GM19395 (cell line): ENCODE measurements at regions not wholly inside any gene's neighbourhood (a gene's known extent, or its start where the extent isn't known, plus 50 kb on each side); places are given as distances from the start of the nearest gene placed in this dataset.
"Not testable (repeated sequence)": the region's sequence is repeated elsewhere in the genome, so short reads cannot be mapped to it uniquely, and the experiment has no call there.

Experiments
- ATAC-seq: cut with Tn5 transposase; IDR thresholded peaks from one replicate; pipeline ENCODE4 v1.9.1; 2021; ENCODE audit warnings: mild to moderate bottlenecking, moderate library complexity; ENCODE audit not compliant: unreplicated experiment

- ATAC-seq = no peak
Observed at GRCh38 chr3:15903164-15903563, 105.4 kb upstream of the ANKRD28 start.

GRCh38 chr3:15903759-15904720 lies 106.3 kb upstream of the ANKRD28 start:
- ATAC-seq = no peak

- no peak for ATAC-seq
Observed at GRCh38 chr3:15905041-15905440, 107.3 kb upstream of the ANKRD28 start.

GRCh38 chr3:15907403-15907802 lies 109.6 kb upstream of the ANKRD28 start:
- not testable (repeated sequence) for ATAC-seq

GRCh38 chr3:15918988-15919387 lies 121.2 kb upstream of the ANKRD28 start:
- no peak for ATAC-seq

GRCh38 chr3:15919971-15920370 lies 122.2 kb upstream of the ANKRD28 start:
- ATAC-seq = no peak

- ATAC-seq = no peak
Observed at GRCh38 chr3:15923640-15924405, 126.0 kb upstream of the ANKRD28 start.

- ATAC-seq = no peak
Observed at GRCh38 chr3:15924914-15925313, 127.1 kb upstream of the ANKRD28 start.

- no peak for ATAC-seq
Observed at GRCh38 chr3:15926871-15927270, 129.1 kb upstream of the ANKRD28 start.

- ATAC-seq = no peak
Observed at GRCh38 chr3:15927969-15928368, 130.2 kb upstream of the ANKRD28 start.

GRCh38 chr3:15929944-15930571 lies 132.3 kb upstream of the ANKRD28 start:
- ATAC-seq = no peak

- no peak for ATAC-seq
Observed at GRCh38 chr3:15932348-15933300, 134.8 kb upstream of the ANKRD28 start.

GRCh38 chr3:15933439-15934139 lies 135.8 kb upstream of the ANKRD28 start:
- no peak for ATAC-seq

- no peak for ATAC-seq
Observed at GRCh38 chr3:15934389-15935195, 136.8 kb upstream of the ANKRD28 start.

- ATAC-seq = no peak
Observed at GRCh38 chr3:15936312-15936711, 138.5 kb upstream of the ANKRD28 start.

- no peak for ATAC-seq
Observed at GRCh38 chr3:15940641-15941040, 142.9 kb upstream of the ANKRD28 start.

GRCh38 chr3:15941457-15941856 lies 143.7 kb upstream of the ANKRD28 start:
- ATAC-seq = not testable (repeated sequence)

GRCh38 chr3:15941958-15942357 lies 144.2 kb upstream of the ANKRD28 start:
- no peak for ATAC-seq

GRCh38 chr3:15942462-15942861 lies 144.7 kb upstream of the ANKRD28 start:
- no peak for ATAC-seq
